ENCODE measurements at regions not wholly inside any gene's neighbourhood (a gene's known extent, or its start where the extent isn't known, plus 50 kb on each side); places are given as distances from the start of the nearest gene placed in this dataset.

- no peak for DNase-seq (ENCODE audit: low read depth)
Measured at GRCh38 chr11:15815246-15816195, 540.8 kb downstream of the SOX6 start.

- no peak for DNase-seq (ENCODE audit: low read depth)
Measured at GRCh38 chr11:15816260-15816871, 540.0 kb downstream of the SOX6 start.

GRCh38 chr11:15817001-15817400 is 539.3 kb downstream of the SOX6 start:
- no peak for DNase-seq (ENCODE audit: low read depth)

GRCh38 chr11:15818132-15818842 is 538.1 kb downstream of the SOX6 start:
- no peak for DNase-seq (ENCODE audit: low read depth)

GRCh38 chr11:15819679-15820286 is 536.6 kb downstream of the SOX6 start:
- DNase-seq (ENCODE audit: low read depth), result no peak

GRCh38 chr11:15821451-15821850 is 534.9 kb downstream of the SOX6 start:
- no peak for DNase-seq (ENCODE audit: low read depth)

GRCh38 chr11:15824060-15824459 is 532.3 kb downstream of the SOX6 start:
- DNase-seq (ENCODE audit: low read depth), result no peak

GRCh38 chr11:15825976-15826650 is 530.2 kb downstream of the SOX6 start:
- DNase-seq (ENCODE audit: low read depth), result no peak

GRCh38 chr11:15826826-15827225 is 529.5 kb downstream of the SOX6 start:
- no peak for DNase-seq (ENCODE audit: low read depth)

GRCh38 chr11:15828215-15828853 is 528.0 kb downstream of the SOX6 start:
- no peak for DNase-seq (ENCODE audit: low read depth)

- no peak for DNase-seq (ENCODE audit: low read depth)
Measured at GRCh38 chr11:15829312-15829711, 527.0 kb downstream of the SOX6 start.

GRCh38 chr11:15830741-15831428 is 525.5 kb downstream of the SOX6 start:
- no peak for DNase-seq (ENCODE audit: low read depth)

- no peak for DNase-seq (ENCODE audit: low read depth)
Measured at GRCh38 chr11:15835788-15836411, 520.4 kb downstream of the SOX6 start.

GRCh38 chr11:15836795-15837194 is 519.6 kb downstream of the SOX6 start:
- no peak for DNase-seq (ENCODE audit: low read depth)

GRCh38 chr11:15837901-15838489 is 518.4 kb downstream of the SOX6 start:
- DNase-seq (ENCODE audit: low read depth), result no peak

GRCh38 chr11:15839061-15839460 is 517.3 kb downstream of the SOX6 start:
- no peak for DNase-seq (ENCODE audit: low read depth)

GRCh38 chr11:15840966-15841365 is 515.4 kb downstream of the SOX6 start:
- DNase-seq (ENCODE audit: low read depth), result no peak

- no peak for DNase-seq (ENCODE audit: low read depth)
Measured at GRCh38 chr11:15841931-15842740, 514.2 kb downstream of the SOX6 start.

GRCh38 chr11:15843309-15843872 is 513.0 kb downstream of the SOX6 start:
- DNase-seq (ENCODE audit: low read depth), result no peak
